ENCODE measurements at regions not wholly inside any gene's neighbourhood (a gene's known extent, or its start where the extent isn't known, plus 50 kb on each side); places are given as distances from the start of the nearest gene placed in this dataset.

DNA sequence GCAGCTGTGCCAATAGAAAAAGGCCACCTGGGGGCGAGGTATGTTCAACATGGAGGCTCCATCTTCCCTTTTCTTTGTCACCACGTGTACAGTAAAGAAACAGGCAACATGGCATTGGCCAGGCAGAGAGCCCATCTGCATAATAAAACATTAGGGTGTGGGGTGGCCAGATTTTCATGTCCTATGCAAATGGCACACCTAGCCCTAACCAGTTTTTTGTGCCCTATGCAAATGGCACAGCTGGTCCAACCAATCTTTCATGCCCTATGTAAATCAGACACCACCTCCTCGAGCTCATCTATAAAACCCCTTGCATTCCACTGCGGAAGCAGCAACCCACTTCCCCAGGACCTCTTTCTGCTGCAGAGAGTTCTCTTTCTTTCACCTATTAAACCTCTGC, 149.1 kb upstream of the RGS6 start:
- Histone ChIP-seq H4K20me1 (replicated peaks; ENCODE audit: control insufficient read depth, extremely low read depth, insufficient read depth, low read length) (no peaks in the 10 kb centered on the region), H3K9ac (replicated peaks; ENCODE audit: extremely low read depth, insufficient read depth, low read length) (no peak overlapping the region), H3K4me1 (ENCODE audit: control insufficient read depth, extremely low read depth, insufficient read depth, low read length) (peaks cover 12% of the 10 kb centered on the region), H3K27ac (ENCODE audit: insufficient read depth, low read depth, low read length) (no peak overlapping the region), H3K36me3 (ENCODE audit: control insufficient read depth in 2 of 2, extremely low read depth in 1 of 2, insufficient read depth in 2 of 2, low read length in 2 of 2) (no peaks in the 10 kb centered on the region), H3K4me2 (ENCODE audit: insufficient read depth, low read length) (no peak overlapping the region), H3K27me3 (ENCODE audit: control insufficient read depth in 2 of 2, insufficient read depth in 2 of 2, low read length in 2 of 2) (no peaks in the 10 kb centered on the region), H3K79me2 (ENCODE audit: control insufficient read depth, insufficient read depth, low read length) (no peaks in the 10 kb centered on the region), H2AFZ (ENCODE audit: low read depth, low read length) (no peak overlapping the region), H3K9me1 (replicated peaks; ENCODE audit: control insufficient read depth, extremely low read depth, insufficient read depth, low read length) (no peaks in the 10 kb centered on the region), H3K4me3 (replicated peaks in 1 of 3; ENCODE audit: insufficient read depth in 1 of 3, low read depth in 1 of 3, low read length in 3 of 3) (no peak overlapping the region), H3K9me3 (replicated peaks; ENCODE audit: control insufficient read depth, insufficient read depth, low read length) (no peaks in the 10 kb centered on the region)
- BruUV-seq (replicated peaks) = no TSS peak
- DNase-seq (ENCODE audit: low read depth, low spot score) (no peak), FAIRE-seq (no peak)
- ChIA-PET CTCF (interaction anchor here (1.2 to 2.2 kb wide), 3 partner anchors 12 to 72 kb away, joined by 3 to 9 read pairs (median 4); no protein-coding TSS in a partner anchor), POLR2A (no interaction called here)
- dilution Hi-C loops (cut with MboI; ENCODE audit: extremely low pct_ligation_motif_present, low sequenced_read_pairs) (no loop called here), intact Hi-C loops (cut with micrococcal nuclease) (no loop called here)
- TF ChIP-seq JUN (IDR thresholded peaks at IDR 0.05; ENCODE audit: borderline replicate concordance, insufficient read depth, insufficient read length, low read depth) (no peak), EZH2 (IDR thresholded peaks at IDR 0.05; ENCODE audit: borderline replicate concordance, low read depth, low read length, severe bottlenecking) (no peak), GATA2 (IDR thresholded peaks at IDR 0.05; ENCODE audit: insufficient read depth, insufficient read length, low read depth, low read length) (no peak), POLR2AphosphoS5 (IDR thresholded peaks at IDR 0.05; ENCODE audit: insufficient read depth, low read depth, low read length) (no peak), MYC (IDR thresholded peaks at IDR 0.05; ENCODE audit: low read depth, low read length) (no peak), POLR2A (IDR thresholded peaks at IDR 0.05; ENCODE audit: low read depth, low read length) (no peak), FOS (IDR thresholded peaks at IDR 0.05; ENCODE audit: borderline replicate concordance, insufficient read depth, low read length) (no peak)
- TF ChIP-seq, protein P1, sequence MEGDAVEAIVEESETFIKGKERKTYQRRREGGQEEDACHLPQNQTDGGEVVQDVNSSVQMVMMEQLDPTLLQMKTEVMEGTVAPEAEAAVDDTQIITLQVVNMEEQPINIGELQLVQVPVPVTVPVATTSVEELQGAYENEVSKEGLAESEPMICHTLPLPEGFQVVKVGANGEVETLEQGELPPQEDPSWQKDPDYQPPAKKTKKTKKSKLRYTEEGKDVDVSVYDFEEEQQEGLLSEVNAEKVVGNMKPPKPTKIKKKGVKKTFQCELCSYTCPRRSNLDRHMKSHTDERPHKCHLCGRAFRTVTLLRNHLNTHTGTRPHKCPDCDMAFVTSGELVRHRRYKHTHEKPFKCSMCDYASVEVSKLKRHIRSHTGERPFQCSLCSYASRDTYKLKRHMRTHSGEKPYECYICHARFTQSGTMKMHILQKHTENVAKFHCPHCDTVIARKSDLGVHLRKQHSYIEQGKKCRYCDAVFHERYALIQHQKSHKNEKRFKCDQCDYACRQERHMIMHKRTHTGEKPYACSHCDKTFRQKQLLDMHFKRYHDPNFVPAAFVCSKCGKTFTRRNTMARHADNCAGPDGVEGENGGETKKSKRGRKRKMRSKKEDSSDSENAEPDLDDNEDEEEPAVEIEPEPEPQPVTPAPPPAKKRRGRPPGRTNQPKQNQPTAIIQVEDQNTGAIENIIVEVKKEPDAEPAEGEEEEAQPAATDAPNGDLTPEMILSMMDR (IDR thresholded peaks at IDR 0.05; ENCODE audit: extremely low read depth in 1 of 2, insufficient read depth in 1 of 2, low read depth in 1 of 2, low read length in 2 of 2) = no peak
- TF ChIP-seq, protein P2, sequence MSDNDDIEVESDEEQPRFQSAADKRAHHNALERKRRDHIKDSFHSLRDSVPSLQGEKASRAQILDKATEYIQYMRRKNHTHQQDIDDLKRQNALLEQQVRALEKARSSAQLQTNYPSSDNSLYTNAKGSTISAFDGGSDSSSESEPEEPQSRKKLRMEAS (IDR thresholded peaks at IDR 0.05; ENCODE audit: insufficient read depth, insufficient read length) = no peak
